Right atrium auricular region (tissue), 2 donors: ENCODE measurements at regions not wholly inside any gene's neighbourhood (a gene's known extent, or its start where the extent isn't known, plus 50 kb on each side); places are given as distances from the start of the nearest gene placed in this dataset.

Experiments
- DNase-seq: peaks from one replicate; pipeline ENCODE4 v3.0.0-alpha.2; 2019; ENCODE audit warnings: low spot score
- H3K27ac ChIP-seq, 2 donors: fragments of 200-600 bp; sonication (generic); 1 replicate in 1 of 2; 2 replicates in 1 of 2; pipeline ENCODE4 v1.5.1; 2016 to 2019
- H3K27me3 ChIP-seq, 2 donors: fragments of 200-600 bp; sonication (generic); one replicate each; pipeline versions ENCODE4 v1.5.1 to v1.6.0; 2017 to 2019
- H3K36me3 ChIP-seq: fragments of 200-600 bp; sonication (generic); one replicate; pipeline ENCODE4 v1.5.1; 2016
- H3K4me1 ChIP-seq, 2 donors: fragments of 200-600 bp; sonication (generic); one replicate each; pipeline versions ENCODE4 v1.5.1 to v1.6.0; 2017 to 2019
- H3K4me3 ChIP-seq, 2 donors: fragments of 200-600 bp; sonication (generic); 1 replicate in 1 of 2; 2 replicates in 1 of 2; pipeline ENCODE4 v1.5.1; 2017 to 2019; ENCODE audit warnings: mild to moderate bottlenecking in 1 of 2, moderate library complexity in 1 of 2
- H3K9me3 ChIP-seq, 2 donors: fragments of 200-600 bp; sonication (generic); one replicate each; pipeline ENCODE4 v1.5.1; 2019
- TF ChIP-seq, protein P1 (sequence below), 2 donors: fragments of 200-600 bp; sonication (generic); IDR thresholded peaks; one replicate each; pipeline ENCODE4 v1.5.1; 2019; ENCODE audit warnings: antibody characterized with exemption in 2 of 2

DNA sequence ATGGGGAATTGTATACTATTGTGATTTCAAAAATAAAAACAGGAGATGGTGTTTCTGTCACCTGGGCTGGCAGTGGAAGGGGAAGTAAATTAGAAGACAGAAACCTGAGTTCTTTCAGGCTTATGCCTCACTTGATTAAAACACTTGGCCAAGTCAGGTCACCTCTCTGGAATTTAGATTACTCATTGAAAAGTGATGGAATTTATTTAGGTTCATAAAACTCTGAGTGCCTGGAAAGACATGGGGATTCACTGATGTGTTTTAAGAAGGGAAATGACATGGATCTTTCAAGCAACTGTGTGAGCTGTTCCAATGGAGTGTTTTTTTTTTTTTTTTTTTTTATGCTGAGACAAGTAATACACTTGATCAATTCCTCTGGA is 400.1 kb downstream of the TMEM135 start:
- H3K27me3 ChIP-seq = no peaks in the 10 kb centered on the region
- no peaks in the 10 kb centered on the region for H3K4me1 ChIP-seq
- H3K9me3 ChIP-seq = no peaks in the 10 kb centered on the region
- H3K27ac ChIP-seq = no peak overlapping the region
- no peak overlapping the region for H3K4me3 ChIP-seq
- TF ChIP-seq, protein P1, sequence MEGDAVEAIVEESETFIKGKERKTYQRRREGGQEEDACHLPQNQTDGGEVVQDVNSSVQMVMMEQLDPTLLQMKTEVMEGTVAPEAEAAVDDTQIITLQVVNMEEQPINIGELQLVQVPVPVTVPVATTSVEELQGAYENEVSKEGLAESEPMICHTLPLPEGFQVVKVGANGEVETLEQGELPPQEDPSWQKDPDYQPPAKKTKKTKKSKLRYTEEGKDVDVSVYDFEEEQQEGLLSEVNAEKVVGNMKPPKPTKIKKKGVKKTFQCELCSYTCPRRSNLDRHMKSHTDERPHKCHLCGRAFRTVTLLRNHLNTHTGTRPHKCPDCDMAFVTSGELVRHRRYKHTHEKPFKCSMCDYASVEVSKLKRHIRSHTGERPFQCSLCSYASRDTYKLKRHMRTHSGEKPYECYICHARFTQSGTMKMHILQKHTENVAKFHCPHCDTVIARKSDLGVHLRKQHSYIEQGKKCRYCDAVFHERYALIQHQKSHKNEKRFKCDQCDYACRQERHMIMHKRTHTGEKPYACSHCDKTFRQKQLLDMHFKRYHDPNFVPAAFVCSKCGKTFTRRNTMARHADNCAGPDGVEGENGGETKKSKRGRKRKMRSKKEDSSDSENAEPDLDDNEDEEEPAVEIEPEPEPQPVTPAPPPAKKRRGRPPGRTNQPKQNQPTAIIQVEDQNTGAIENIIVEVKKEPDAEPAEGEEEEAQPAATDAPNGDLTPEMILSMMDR (IDR thresholded peaks at IDR 0.05) = no peak
- no peak for DNase-seq
- no peaks in the 10 kb centered on the region for H3K36me3 ChIP-seq

DNA sequence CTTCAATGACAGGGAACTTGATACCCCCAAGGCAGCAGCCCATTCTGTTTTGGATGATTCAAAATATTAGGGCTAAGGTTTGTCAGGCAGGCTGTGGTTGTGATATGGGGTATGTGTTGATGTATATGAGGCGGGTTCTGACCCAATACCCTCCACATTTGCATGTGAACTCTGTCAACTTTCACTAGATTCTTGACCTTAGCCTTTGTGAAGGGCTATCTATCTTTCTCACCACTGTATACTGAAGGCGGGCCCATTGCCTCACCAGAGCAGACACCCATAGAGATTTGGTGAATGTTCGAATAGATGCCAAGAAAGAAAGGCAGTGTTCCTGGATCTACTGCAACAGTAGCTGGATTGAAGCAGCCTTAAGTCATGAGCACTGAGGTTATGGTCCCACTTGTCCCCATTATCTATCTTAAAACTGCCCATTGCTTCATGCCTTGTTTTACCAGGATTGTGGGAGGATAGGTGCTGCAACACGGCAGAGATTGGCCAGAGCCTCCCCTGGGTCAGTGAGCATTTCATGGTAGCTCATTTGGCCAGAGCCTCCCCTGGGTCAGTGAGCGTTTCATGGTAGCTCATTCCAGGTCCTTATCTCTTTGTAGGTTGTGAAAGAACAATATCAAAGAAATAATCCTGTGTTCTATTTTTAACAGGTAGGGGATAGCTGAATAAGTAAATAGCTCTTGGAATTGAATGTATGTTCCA is 399.6 kb downstream of the TMEM135 start:
- no peak for DNase-seq

DNA sequence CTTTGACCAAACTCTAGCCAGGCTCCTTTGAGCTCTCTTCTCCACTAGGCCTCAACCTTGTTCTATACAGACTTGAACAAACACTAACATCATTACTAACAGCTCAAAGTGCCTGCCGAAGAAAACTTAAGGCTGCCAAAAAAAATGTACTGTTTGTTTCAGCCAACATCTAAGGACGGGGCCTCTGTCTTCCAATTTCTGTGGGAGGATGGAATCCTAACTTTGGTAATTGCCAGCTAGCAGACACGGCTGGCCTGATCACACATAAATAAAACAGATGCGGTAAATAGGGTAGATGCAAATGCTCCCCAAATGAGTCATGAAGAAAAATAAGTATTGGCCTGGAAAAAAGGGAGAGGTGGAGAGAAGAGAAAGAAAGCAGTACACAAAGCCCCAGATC is 394.3 kb downstream of the TMEM135 start:
- TF ChIP-seq, protein P1 (IDR thresholded peaks at IDR 0.05) = no peak
- no peaks in the 10 kb centered on the region for H3K36me3 ChIP-seq
- no peak overlapping the region for H3K4me3 ChIP-seq
- no peaks in the 10 kb centered on the region for H3K9me3 ChIP-seq
- H3K4me1 ChIP-seq = no peaks in the 10 kb centered on the region
- H3K27ac ChIP-seq = no peak overlapping the region
- no peaks in the 10 kb centered on the region for H3K27me3 ChIP-seq
- no peak for DNase-seq

More for the DNA sequence above, 399.6 kb downstream of the TMEM135 start:
- H3K4me3 ChIP-seq = no peak overlapping the region
- H3K36me3 ChIP-seq = no peaks in the 10 kb centered on the region
- H3K9me3 ChIP-seq = no peaks in the 10 kb centered on the region
- H3K4me1 ChIP-seq = no peaks in the 10 kb centered on the region
- TF ChIP-seq, protein P1 (IDR thresholded peaks at IDR 0.05) = no peak
- no peak overlapping the region for H3K27ac ChIP-seq
- no peaks in the 10 kb centered on the region for H3K27me3 ChIP-seq

DNA sequence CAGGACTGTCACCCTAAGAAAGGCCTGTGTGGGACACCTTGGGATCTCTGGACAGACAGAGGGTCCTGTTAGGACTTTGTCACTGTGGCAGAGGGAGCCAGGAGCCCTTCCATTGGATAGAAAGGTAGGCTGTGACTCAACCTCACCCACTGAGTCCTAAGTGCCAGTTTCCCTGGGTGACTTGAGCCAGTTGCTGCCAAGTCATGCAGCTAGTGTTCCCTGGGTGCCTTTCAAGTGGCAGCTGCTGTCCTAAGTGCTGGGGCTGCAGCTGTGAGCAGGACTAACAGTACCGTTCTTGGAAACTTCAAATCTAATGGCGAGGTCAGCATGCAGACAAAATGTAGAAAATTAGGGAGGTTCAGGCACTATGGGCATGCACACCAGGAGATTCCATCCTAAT is 393.7 kb downstream of the TMEM135 start:
- Histone ChIP-seq H3K27ac (no peak overlapping the region), H3K9me3 (no peaks in the 10 kb centered on the region), H3K36me3 (no peaks in the 10 kb centered on the region), H3K27me3 (no peaks in the 10 kb centered on the region), H3K4me3 (no peak overlapping the region), H3K4me1 (no peaks in the 10 kb centered on the region)
- no peak for DNase-seq
- TF ChIP-seq, protein P1 (IDR thresholded peaks at IDR 0.05) = no peak

DNA sequence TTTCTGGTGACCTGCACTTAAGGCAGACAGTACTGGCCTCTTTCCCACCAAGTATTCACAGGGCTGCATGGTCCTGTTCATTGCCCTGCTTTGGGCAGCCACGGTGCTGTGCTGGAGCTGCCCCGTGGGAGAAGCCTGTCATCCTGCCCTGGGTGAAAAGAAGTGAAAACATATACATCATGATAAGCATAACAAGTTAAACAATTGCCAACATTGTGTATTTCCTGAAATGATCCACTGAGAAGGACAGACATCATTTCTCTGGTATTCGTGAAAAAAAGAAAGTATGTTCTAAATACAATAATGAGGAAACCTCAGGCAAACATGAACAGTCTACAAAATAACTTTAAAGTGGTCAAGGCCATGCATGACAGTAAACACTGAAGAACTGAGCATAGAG is 393.1 kb downstream of the TMEM135 start:
- H3K9me3 ChIP-seq = no peaks in the 10 kb centered on the region
- TF ChIP-seq, protein P1 (IDR thresholded peaks at IDR 0.05) = no peak
- no peaks in the 10 kb centered on the region for H3K36me3 ChIP-seq
- no peak overlapping the region for H3K4me3 ChIP-seq
- H3K27me3 ChIP-seq = no peaks in the 10 kb centered on the region
- no peak for DNase-seq
- no peak overlapping the region for H3K27ac ChIP-seq
- no peaks in the 10 kb centered on the region for H3K4me1 ChIP-seq

DNA sequence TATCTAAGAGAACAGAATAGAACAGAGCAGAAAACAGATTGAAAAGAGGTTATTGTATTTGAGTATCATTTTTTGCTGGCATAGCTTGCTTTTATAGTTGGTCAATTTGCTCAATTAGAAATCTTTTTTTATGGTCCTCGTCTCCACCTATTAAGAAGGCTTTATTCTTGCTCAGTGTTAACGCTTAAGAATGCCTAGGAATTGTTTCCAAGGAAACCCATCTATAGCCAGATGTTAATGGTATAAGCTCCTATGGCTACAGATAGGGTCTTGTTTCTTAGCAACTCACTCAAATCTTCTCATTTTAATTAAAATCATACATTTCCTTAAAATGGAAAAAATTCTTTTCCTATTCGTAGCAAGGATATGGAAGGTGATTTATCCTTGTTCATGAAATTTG is 392.3 kb downstream of the TMEM135 start:
- no peaks in the 10 kb centered on the region for H3K4me1 ChIP-seq
- no peak for DNase-seq
- TF ChIP-seq, protein P1 (IDR thresholded peaks at IDR 0.05) = no peak
- no peaks in the 10 kb centered on the region for H3K27me3 ChIP-seq
- H3K36me3 ChIP-seq = no peaks in the 10 kb centered on the region
- no peaks in the 10 kb centered on the region for H3K9me3 ChIP-seq
- no peak overlapping the region for H3K4me3 ChIP-seq
- H3K27ac ChIP-seq = no peak overlapping the region
